ENCODE measurements at regions not wholly inside any gene's neighbourhood (a gene's known extent, or its start where the extent isn't known, plus 50 kb on each side); places are given as distances from the start of the nearest gene placed in this dataset.

- ChIA-PET CTCF (no interaction called here), POLR2A (no interaction called here)
- Mint-ChIP-seq H3K9me3 (0 out of 2 replicates have a peak, but pooled peaks cover 4% of the 10 kb centered on the region), H3K36me3 (no peaks in the 10 kb centered on the region), H3K27me3 (ENCODE audit: low read depth) (no peaks in the 10 kb centered on the region; the same call in 1 of the 2 replicates), H3K4me3 (no peak overlapping the region), H3K27ac (no peak overlapping the region), H3K4me1 (peaks cover 4% of the 10 kb centered on the region; the same call in 1 of the 2 replicates)
- ATAC-seq: no peak
- DNase-seq (ENCODE audit: low spot score): no peak
- no peak for TF ChIP-seq ZNF281 (CRISPR knock-in tag; IDR thresholded peaks at IDR 0.05)
- no peak for TF ChIP-seq E2F1 (CRISPR knock-in tag; IDR thresholded peaks at IDR 0.05)
- TF ChIP-seq ZNF532 (CRISPR knock-in tag; IDR thresholded peaks at IDR 0.05; ENCODE audit: borderline replicate concordance): no peak
- TF ChIP-seq ATF2 (CRISPR knock-in tag; IDR thresholded peaks at IDR 0.05; ENCODE audit: borderline replicate concordance, low read depth): no peak
- TF ChIP-seq TCF7 (CRISPR knock-in tag; IDR thresholded peaks at IDR 0.05; ENCODE audit: low read depth): no peak
- no peak for TF ChIP-seq ZBTB43 (CRISPR knock-in tag; IDR thresholded peaks at IDR 0.05)
- TF ChIP-seq JUN (CRISPR knock-in tag; IDR thresholded peaks at IDR 0.05): no peak
- no peak for TF ChIP-seq FOXP4 (CRISPR knock-in tag; IDR thresholded peaks at IDR 0.05)
- no peak for TF ChIP-seq NR2C2 (CRISPR knock-in tag; IDR thresholded peaks at IDR 0.05)
- TF ChIP-seq OVOL2 (CRISPR knock-in tag; IDR thresholded peaks at IDR 0.05; ENCODE audit: borderline replicate concordance): no peak
- no peak for TF ChIP-seq FOXK1 (CRISPR knock-in tag; IDR thresholded peaks at IDR 0.05)
- no peak for TF ChIP-seq ZSCAN18 (CRISPR knock-in tag; IDR thresholded peaks at IDR 0.05)
- no peak for TF ChIP-seq ZNF219 (CRISPR knock-in tag; IDR thresholded peaks at IDR 0.05; ENCODE audit: borderline replicate concordance)
- TF ChIP-seq CDX4 (CRISPR knock-in tag; IDR thresholded peaks at IDR 0.05; ENCODE audit: borderline replicate concordance): no peak
- TF ChIP-seq SOX15 (CRISPR knock-in tag; IDR thresholded peaks at IDR 0.05): no peak
- TF ChIP-seq E2F5 (CRISPR knock-in tag; IDR thresholded peaks at IDR 0.05): no peak
- no peak for TF ChIP-seq CBFB (CRISPR knock-in tag; IDR thresholded peaks at IDR 0.05; ENCODE audit: low read depth)
Measured at GRCh38 chr5:175335691-175336090, 108.3 kb downstream of the DRD1 start.

All from WTC11 (cell line).